LNCaP clone FGC (cell line): ENCODE measurements at regions not wholly inside any gene's neighbourhood (a gene's known extent, or its start where the extent isn't known, plus 50 kb on each side); places are given as distances from the start of the nearest gene placed in this dataset.

Experiments used
- DNase-seq: peaks from one replicate; pipeline ENCODE4 v3.0.0-alpha.2; 2011; ENCODE audit warnings: low read depth
- H3K4me3 ChIP-seq: 2 replicates; pipeline ENCODE4 v1.5.1; 2011; ENCODE audit warnings: mild to moderate bottlenecking, low read depth, low read length, control low read depth
- TF ChIP-seq, protein P1 (sequence below): IDR thresholded peaks from 2 replicates; pipeline ENCODE4 v1.5.1; 2012; ENCODE audit warnings: mild to moderate bottlenecking; ENCODE audit not compliant: control insufficient read depth, insufficient read depth; ENCODE audit errors: extremely low read depth

DNA sequence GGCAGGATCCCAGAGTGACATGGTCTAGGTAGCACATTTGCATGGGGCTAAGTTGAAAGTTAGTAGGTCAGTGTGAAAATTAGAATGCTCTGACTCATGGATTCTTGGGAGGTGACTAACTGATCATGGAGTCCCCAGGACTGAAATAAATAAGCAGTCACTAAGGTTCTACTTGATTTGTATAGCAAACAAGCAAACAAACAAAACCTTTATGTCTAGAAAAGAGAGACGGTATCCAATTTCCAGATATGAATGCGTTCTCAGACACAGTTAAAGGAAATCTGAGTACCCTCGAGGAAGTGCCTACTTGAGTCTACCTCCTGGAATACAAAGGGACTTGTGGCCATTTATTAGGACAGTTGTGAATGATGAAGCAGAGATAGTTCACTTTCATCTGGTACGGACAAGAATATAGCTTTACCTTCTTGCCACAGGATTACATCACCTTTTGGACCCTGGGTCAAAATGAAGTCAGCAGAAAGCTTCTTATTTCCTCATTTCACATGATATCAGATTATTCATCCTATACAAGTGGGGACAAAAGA is 54.3 kb upstream of the AGPS start:
- DNase-seq = no peak
- H3K4me3 ChIP-seq = no peak overlapping the region

DNA sequence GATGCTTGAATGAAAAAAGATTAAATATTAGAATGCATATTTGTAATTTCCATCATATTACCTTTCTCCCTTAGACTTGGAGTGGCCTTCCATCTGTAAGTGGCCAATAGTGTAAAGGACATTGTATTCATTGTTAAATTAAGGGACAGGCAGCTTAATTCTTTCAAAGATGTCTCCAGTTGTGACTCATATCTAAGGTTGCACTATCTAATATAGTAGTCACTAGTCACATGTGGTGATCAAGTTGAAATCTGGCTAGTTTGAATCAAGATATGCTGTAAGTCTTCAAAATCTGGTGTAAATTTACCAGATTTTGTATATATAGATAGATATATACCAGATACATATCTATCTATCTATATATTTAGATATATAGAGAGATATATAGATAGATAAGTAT is 52.4 kb upstream of the AGPS start:
- no peak overlapping the region for H3K4me3 ChIP-seq
- DNase-seq = no peak
- TF ChIP-seq, protein P1, sequence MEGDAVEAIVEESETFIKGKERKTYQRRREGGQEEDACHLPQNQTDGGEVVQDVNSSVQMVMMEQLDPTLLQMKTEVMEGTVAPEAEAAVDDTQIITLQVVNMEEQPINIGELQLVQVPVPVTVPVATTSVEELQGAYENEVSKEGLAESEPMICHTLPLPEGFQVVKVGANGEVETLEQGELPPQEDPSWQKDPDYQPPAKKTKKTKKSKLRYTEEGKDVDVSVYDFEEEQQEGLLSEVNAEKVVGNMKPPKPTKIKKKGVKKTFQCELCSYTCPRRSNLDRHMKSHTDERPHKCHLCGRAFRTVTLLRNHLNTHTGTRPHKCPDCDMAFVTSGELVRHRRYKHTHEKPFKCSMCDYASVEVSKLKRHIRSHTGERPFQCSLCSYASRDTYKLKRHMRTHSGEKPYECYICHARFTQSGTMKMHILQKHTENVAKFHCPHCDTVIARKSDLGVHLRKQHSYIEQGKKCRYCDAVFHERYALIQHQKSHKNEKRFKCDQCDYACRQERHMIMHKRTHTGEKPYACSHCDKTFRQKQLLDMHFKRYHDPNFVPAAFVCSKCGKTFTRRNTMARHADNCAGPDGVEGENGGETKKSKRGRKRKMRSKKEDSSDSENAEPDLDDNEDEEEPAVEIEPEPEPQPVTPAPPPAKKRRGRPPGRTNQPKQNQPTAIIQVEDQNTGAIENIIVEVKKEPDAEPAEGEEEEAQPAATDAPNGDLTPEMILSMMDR = no peak

More for the DNA sequence above, 54.3 kb upstream of the AGPS start:
- TF ChIP-seq, protein P1 = no peak

DNA sequence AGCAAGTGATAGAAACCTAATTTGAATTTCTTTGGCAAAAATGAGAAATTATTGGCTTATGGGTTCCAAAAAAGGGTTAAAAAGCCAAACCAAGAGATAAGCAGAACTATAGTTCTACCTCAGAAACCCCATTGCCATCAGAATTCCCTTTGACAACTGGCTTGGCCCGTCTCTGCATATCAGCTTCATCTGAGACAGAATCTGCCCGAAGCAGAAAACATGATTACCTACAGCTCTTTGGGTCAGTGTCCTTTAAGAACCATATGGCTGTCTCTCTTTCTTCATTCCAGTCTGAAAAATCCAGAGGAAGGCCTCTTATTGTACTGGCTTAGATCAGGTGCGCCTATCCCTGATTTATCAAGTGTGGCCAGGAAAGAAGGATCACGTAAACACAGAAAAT is 49.8 kb upstream of the AGPS start:
- no peak for DNase-seq
- no peak overlapping the region for H3K4me3 ChIP-seq
- TF ChIP-seq, protein P1 = no peak
